Loucy (cell line): ENCODE measurements at regions not wholly inside any gene's neighbourhood (a gene's known extent, or its start where the extent isn't known, plus 50 kb on each side); places are given as distances from the start of the nearest gene placed in this dataset.

ENCODE experiments used
- H2AFZ ChIP-seq: fragments of 200-600 bp; sonication (generic); 2 replicates; pipeline ENCODE4 v1.6.0; 2016; ENCODE audit warnings: antibody characterized with exemption, mild to moderate bottlenecking, low read length, moderate library complexity
- H3F3A ChIP-seq: fragments of 200-600 bp; 2 replicates; pipeline ENCODE4 v1.6.0; 2016; ENCODE audit warnings: antibody characterized with exemption, low read depth, mild to moderate bottlenecking
- H3K27me3 ChIP-seq: fragments of 200-600 bp; sonication (generic); 2 replicates; pipeline ENCODE4 v1.6.1; 2014; ENCODE audit warnings: low read length, mild to moderate bottlenecking; ENCODE audit not compliant: insufficient read depth, poor library complexity, severe bottlenecking
- H3K36me3 ChIP-seq: fragments of 200-600 bp; sonication (generic); 2 replicates; pipeline ENCODE4 v1.6.1; 2016; ENCODE audit warnings: low read length; ENCODE audit not compliant: insufficient read depth
- H3K4me1 ChIP-seq: fragments of 200-600 bp; sonication (generic); 2 replicates; pipeline ENCODE4 v1.5.1; 2014; ENCODE audit warnings: low read length, mild to moderate bottlenecking; ENCODE audit not compliant: insufficient read depth, poor library complexity, severe bottlenecking
- H3K4me2 ChIP-seq: fragments of 200-600 bp; sonication (generic); 2 replicates; pipeline ENCODE4 v1.6.0; 2014; ENCODE audit warnings: antibody characterized with exemption, low read length, low read depth, mild to moderate bottlenecking; ENCODE audit not compliant: poor library complexity, severe bottlenecking
- H3K4me3 ChIP-seq: fragments of 200-600 bp; sonication (generic); 2 replicates; pipeline ENCODE4 v1.5.1; 2014; ENCODE audit warnings: low read length, mild to moderate bottlenecking, mixed read lengths; ENCODE audit not compliant: poor library complexity, severe bottlenecking
- H3K79me2 ChIP-seq: fragments of 200-600 bp; sonication (generic); 2 replicates; pipeline ENCODE4 v1.6.1; 2014; ENCODE audit warnings: low read length; ENCODE audit not compliant: insufficient read depth
- H3K9ac ChIP-seq: fragments of 200-600 bp; sonication (generic); 2 replicates; pipeline ENCODE4 v1.6.0; 2014; ENCODE audit warnings: mild to moderate bottlenecking, low read depth, low read length, moderate library complexity; ENCODE audit not compliant: poor library complexity, severe bottlenecking
- H3K9me2 ChIP-seq: fragments of 200-600 bp; sonication (generic); replicated peaks from 2 replicates; pipeline ENCODE4 v1.6.1; 2016; ENCODE audit warnings: low read depth, low read length, mixed read lengths
- H3K9me3 ChIP-seq: fragments of 200-600 bp; sonication (generic); 2 replicates; pipeline ENCODE4 v1.6.1; 2014; ENCODE audit warnings: mild to moderate bottlenecking, antibody characterized with exemption, low read length, low read depth; ENCODE audit not compliant: insufficient read depth
- H4K20me1 ChIP-seq: fragments of 200-600 bp; sonication (generic); 2 replicates; pipeline ENCODE4 v1.6.0; 2014; ENCODE audit warnings: antibody characterized with exemption, low read length, mild to moderate bottlenecking; ENCODE audit not compliant: insufficient read depth, poor library complexity, severe bottlenecking
- EZH2phosphoT487 ChIP-seq: fragments of 200-600 bp; IDR thresholded peaks from 2 replicates; pipeline ENCODE4 v1.6.1; 2018; ENCODE audit warnings: antibody characterized with exemption, mild to moderate bottlenecking, moderate library complexity, borderline replicate concordance
- TF ChIP-seq, protein P1 (sequence below): fragments of 200-600 bp; sonication (generic); conservative IDR thresholded peaks from 2 replicates; pipeline ENCODE4 v1.5.1; 2014; ENCODE audit warnings: mild to moderate bottlenecking, antibody characterized with exemption, low read length

DNA sequence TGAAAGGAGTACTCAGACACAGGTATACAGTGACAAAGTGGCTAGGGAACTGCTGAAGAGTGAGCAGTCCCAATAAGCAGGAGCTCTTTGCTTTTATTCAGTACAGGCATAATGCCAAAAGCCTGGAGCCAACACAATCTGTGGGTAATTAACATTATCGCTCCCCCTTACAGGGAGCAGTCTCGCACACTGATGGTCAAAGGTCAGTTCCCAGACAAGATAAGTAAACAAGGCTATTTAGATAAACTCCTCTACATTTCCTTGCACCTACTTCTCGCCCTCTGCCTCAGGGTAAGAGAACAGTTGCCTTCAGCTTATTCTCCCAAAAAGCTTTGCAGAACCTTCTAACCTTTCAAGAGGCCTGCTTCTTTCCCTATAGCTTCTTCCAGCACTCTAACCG, 73.9 kb upstream of the TAF9B start:
- no peaks in the 10 kb centered on the region for H3K79me2 ChIP-seq
- H3K9me2 ChIP-seq: no peaks in the 10 kb centered on the region
- H2AFZ ChIP-seq: no peak overlapping the region
- no peaks in the 10 kb centered on the region for H3K9me3 ChIP-seq
- H3K4me1 ChIP-seq: no peaks in the 10 kb centered on the region
- H3K9ac ChIP-seq: no peak overlapping the region
- no peak overlapping the region for H3K4me2 ChIP-seq
- H4K20me1 ChIP-seq: no peaks in the 10 kb centered on the region
- no peak overlapping the region for H3K4me3 ChIP-seq
- no peaks in the 10 kb centered on the region for H3K27me3 ChIP-seq
- no peaks in the 10 kb centered on the region for H3F3A ChIP-seq
- TF ChIP-seq EZH2phosphoT487: no peak
- TF ChIP-seq, protein P1, sequence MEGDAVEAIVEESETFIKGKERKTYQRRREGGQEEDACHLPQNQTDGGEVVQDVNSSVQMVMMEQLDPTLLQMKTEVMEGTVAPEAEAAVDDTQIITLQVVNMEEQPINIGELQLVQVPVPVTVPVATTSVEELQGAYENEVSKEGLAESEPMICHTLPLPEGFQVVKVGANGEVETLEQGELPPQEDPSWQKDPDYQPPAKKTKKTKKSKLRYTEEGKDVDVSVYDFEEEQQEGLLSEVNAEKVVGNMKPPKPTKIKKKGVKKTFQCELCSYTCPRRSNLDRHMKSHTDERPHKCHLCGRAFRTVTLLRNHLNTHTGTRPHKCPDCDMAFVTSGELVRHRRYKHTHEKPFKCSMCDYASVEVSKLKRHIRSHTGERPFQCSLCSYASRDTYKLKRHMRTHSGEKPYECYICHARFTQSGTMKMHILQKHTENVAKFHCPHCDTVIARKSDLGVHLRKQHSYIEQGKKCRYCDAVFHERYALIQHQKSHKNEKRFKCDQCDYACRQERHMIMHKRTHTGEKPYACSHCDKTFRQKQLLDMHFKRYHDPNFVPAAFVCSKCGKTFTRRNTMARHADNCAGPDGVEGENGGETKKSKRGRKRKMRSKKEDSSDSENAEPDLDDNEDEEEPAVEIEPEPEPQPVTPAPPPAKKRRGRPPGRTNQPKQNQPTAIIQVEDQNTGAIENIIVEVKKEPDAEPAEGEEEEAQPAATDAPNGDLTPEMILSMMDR: no peak
- no peaks in the 10 kb centered on the region for H3K36me3 ChIP-seq

DNA sequence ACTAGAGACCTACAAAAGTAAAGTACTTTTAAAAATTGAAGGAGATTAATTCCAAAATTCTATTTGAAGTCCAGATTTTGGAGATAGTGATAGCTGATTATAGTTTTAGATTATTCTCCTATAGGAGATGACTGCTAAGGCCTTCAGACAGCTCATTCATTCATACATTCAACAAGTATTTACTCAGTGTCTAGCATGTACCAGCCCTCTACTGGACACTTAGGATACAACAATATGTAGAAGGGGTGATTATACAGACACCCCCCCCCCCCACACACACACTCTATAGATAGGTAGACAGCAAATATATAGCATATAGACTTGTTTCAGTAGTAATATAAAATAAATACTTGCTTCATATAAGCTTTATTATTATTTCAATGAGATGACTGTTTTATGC, 60.4 kb upstream of the TAF9B start:
- no peak overlapping the region for H3K9ac ChIP-seq
- H2AFZ ChIP-seq: no peak overlapping the region
- H3K36me3 ChIP-seq: no peaks in the 10 kb centered on the region
- TF ChIP-seq, protein P1: peak; percentile 54
- TF ChIP-seq EZH2phosphoT487: no peak
- no peaks in the 10 kb centered on the region for H3K9me2 ChIP-seq
- no peak overlapping the region for H3K4me3 ChIP-seq
- H3K4me1 ChIP-seq: no peaks in the 10 kb centered on the region
- no peaks in the 10 kb centered on the region for H3K27me3 ChIP-seq
- no peak overlapping the region for H3K4me2 ChIP-seq
- no peaks in the 10 kb centered on the region for H3K79me2 ChIP-seq
- H3F3A ChIP-seq: no peaks in the 10 kb centered on the region
- H3K9me3 ChIP-seq: no peaks in the 10 kb centered on the region
- H4K20me1 ChIP-seq: no peaks in the 10 kb centered on the region
